ENCODE measurements at regions not wholly inside any gene's neighbourhood (a gene's known extent, or its start where the extent isn't known, plus 50 kb on each side); places are given as distances from the start of the nearest gene placed in this dataset.

DNA sequence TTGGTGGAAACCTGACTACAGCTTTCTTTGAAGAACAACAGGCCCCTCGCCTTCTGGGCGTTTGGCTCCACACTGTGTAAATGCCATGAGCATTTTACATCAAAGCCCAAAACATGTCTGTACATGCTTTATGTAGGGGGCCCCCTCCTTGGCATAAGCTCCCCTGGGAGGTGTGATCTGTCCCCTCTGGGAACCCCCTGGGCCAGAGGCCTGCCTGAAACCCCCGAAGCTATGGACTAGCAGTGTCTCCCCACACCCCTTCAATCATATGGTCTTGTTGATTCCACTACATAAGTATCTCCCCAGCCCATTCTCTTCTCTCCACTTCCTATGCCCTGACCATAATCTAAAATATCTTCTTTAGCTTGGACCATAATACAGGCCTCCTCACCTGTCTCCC lies 241.5 kb downstream of the C1orf94 start:
- Histone ChIP-seq H3K27ac (no peak overlapping the region), H3K27me3 (peaks cover 0 to 10% (median 0%) of the 10 kb centered on the region in 3 donors), H3K4me3 (no peak overlapping the region), H3K36me3 (no peaks in the 10 kb centered on the region), H3K9me3 (no peaks in the 10 kb centered on the region), H3K4me1 (no peaks in the 10 kb centered on the region)
- TF ChIP-seq POLR2AphosphoS5 (IDR thresholded peaks at IDR 0.05) (no peak), POLR2A (IDR thresholded peaks at IDR 0.05) (no peak), EP300 (IDR thresholded peaks at IDR 0.05) (no peak)
- TF ChIP-seq, protein P1, sequence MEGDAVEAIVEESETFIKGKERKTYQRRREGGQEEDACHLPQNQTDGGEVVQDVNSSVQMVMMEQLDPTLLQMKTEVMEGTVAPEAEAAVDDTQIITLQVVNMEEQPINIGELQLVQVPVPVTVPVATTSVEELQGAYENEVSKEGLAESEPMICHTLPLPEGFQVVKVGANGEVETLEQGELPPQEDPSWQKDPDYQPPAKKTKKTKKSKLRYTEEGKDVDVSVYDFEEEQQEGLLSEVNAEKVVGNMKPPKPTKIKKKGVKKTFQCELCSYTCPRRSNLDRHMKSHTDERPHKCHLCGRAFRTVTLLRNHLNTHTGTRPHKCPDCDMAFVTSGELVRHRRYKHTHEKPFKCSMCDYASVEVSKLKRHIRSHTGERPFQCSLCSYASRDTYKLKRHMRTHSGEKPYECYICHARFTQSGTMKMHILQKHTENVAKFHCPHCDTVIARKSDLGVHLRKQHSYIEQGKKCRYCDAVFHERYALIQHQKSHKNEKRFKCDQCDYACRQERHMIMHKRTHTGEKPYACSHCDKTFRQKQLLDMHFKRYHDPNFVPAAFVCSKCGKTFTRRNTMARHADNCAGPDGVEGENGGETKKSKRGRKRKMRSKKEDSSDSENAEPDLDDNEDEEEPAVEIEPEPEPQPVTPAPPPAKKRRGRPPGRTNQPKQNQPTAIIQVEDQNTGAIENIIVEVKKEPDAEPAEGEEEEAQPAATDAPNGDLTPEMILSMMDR (IDR thresholded peaks at IDR 0.05): no peak
- WGBS, 5 donors: 85 to 94% (median 87%) methylated on average over 3 of the region's 3 CpGs
- intact Hi-C loops (cut with DNase I; ENCODE audit: low total_unique reads): no loop called here
- DNase-seq: no peak

DNA sequence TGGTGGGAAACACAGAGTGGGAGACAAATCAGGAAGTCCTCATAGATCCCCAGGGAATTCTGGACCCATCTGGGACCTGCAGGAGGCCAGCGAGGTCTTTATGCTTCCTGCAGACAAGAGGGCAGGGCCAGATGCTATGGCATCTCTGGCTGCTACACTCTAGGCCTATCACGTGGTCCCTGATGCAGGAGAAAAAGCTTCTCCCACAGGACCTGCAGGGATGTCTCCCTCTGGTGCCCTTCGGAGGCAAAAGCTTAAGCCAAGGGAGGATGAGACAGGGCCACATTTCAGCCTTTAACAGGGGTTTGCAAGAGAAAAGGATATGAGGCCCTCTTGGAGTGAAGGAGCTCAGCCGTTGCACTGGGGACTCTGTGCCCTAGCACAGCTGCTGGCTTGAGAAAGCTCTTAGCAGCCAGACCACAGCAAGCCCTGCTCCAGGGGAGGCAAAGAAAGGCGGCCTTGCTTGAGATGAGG lies 243.0 kb downstream of the C1orf94 start:
- TF ChIP-seq POLR2AphosphoS5 (IDR thresholded peaks at IDR 0.05) (no peak), EP300 (IDR thresholded peaks at IDR 0.05) (no peak), POLR2A (IDR thresholded peaks at IDR 0.05) (no peak)
- TF ChIP-seq, protein P1 (IDR thresholded peaks at IDR 0.05): no peak
- Histone ChIP-seq H3K9me3 (no peaks in the 10 kb centered on the region), H3K27ac (no peak overlapping the region), H3K27me3 (peaks cover 0 to 10% (median 0%) of the 10 kb centered on the region in 3 donors), H3K4me3 (no peak overlapping the region), H3K36me3 (no peaks in the 10 kb centered on the region), H3K4me1 (no peaks in the 10 kb centered on the region)
- peak in 1 of 2 donors; percentile 35 for DNase-seq
- 46 to 62% (median 54%) methylated on average over 5 of the region's 5 CpGs for WGBS, 5 donors
- intact Hi-C loops (cut with DNase I; ENCODE audit: low total_unique reads): no loop called here

DNA sequence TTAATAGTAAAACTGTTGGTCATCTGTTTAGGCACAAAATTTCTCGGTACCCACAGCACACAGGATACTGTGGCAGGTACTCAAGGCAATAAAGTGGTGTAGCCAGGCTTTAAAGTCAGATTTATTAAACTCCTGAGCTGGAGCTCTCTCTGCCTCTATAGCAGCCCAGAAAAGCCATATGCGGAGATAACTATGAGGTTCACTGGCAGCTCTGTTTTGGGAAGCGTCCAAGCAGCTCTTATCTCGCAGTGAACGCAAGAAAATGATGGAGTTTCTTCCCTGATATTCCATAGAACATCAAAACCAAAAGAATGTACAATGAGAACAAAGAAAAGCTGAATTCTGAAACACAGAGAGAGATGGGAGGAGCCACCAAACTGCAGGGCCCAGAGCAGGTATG lies 248.3 kb downstream of the C1orf94 start:
- no peaks in the 10 kb centered on the region for H3K36me3 ChIP-seq
- H3K27ac ChIP-seq: no peak overlapping the region
- TF ChIP-seq EP300 (IDR thresholded peaks at IDR 0.05) (no peak), POLR2A (IDR thresholded peaks at IDR 0.05) (no peak), POLR2AphosphoS5 (IDR thresholded peaks at IDR 0.05) (no peak)
- TF ChIP-seq, protein P1 (IDR thresholded peaks at IDR 0.05): no peak
- intact Hi-C loops (cut with DNase I; ENCODE audit: low total_unique reads): no loop called here
- peaks cover 0 to 23% (median 0%) of the 10 kb centered on the region in 3 donors for H3K27me3 ChIP-seq
- 70 to 86% (median 80%) methylated on average over 5 of the region's 5 CpGs for WGBS, 5 donors
- no peak overlapping the region for H3K4me3 ChIP-seq
- DNase-seq: no peak
- no peaks in the 10 kb centered on the region for H3K9me3 ChIP-seq
- no peaks in the 10 kb centered on the region for H3K4me1 ChIP-seq

DNA sequence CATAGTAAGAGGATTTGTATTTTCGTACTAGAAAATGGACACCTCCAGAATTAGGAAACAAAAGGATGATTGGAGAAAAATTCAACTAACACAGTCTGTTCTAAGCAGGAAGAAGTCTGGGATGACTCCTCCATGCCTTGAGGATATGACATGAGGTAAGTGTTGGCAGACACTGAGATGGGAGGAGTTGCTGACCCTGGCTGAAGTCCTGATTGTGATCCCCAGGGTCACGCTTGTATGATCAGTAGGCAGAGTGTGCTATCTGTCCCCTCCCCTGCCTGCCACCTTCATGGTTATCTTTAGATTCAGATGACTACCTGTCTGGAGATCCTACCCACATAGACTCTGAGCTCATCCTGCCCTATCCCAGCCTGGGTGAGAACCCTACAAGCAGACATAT lies 249.1 kb downstream of the C1orf94 start:
- H3K9me3 ChIP-seq: no peaks in the 10 kb centered on the region
- DNase-seq: no peak
- no peak for TF ChIP-seq EP300 (IDR thresholded peaks at IDR 0.05)
- no peak for TF ChIP-seq POLR2AphosphoS5 (IDR thresholded peaks at IDR 0.05)
- TF ChIP-seq, protein P1 (IDR thresholded peaks at IDR 0.05): no peak
- TF ChIP-seq POLR2A (IDR thresholded peaks at IDR 0.05): no peak

More for the DNA sequence above, 249.1 kb downstream of the C1orf94 start:
- no peaks in the 10 kb centered on the region for H3K4me1 ChIP-seq
- no peak overlapping the region for H3K27ac ChIP-seq
- WGBS, 5 donors: 41 to 70% (median 59%) methylated on average over 2 of the region's 2 CpGs
- intact Hi-C loops (cut with DNase I; ENCODE audit: low total_unique reads): no loop called here
- peaks cover 0 to 23% (median 0%) of the 10 kb centered on the region in 3 donors for H3K27me3 ChIP-seq
- no peak overlapping the region for H3K4me3 ChIP-seq
- H3K36me3 ChIP-seq: no peaks in the 10 kb centered on the region
